ENCODE measurements at regions not wholly inside any gene's neighbourhood (a gene's known extent, or its start where the extent isn't known, plus 50 kb on each side); places are given as distances from the start of the nearest gene placed in this dataset.
"Not testable (repeated sequence)": the region's sequence is repeated elsewhere in the genome, so short reads cannot be mapped to it uniquely, and the experiment has no call there.

GRCh38 chr11:93054279-93054678 is 84.8 kb downstream of the MTNR1B start:
- no peaks in the 10 kb centered on the region for H3K36me3 ChIP-seq (ENCODE audit: control insufficient read depth, insufficient read depth, low read length)
- DNase-seq (ENCODE audit: low read depth): peak; percentile 70
- H3K27me3 ChIP-seq (ENCODE audit: control insufficient read depth, insufficient read depth, low read length): no peaks in the 10 kb centered on the region
- no peak for TF ChIP-seq CTCF (IDR thresholded peaks at IDR 0.05; ENCODE audit: insufficient read depth, low read length, severe bottlenecking)
- H3K4me3 ChIP-seq (ENCODE audit: low read depth, low read length): no peak overlapping the region
- no peak for FAIRE-seq

- DNase-seq (ENCODE audit: low read depth) (peak; percentile 99), FAIRE-seq (no peak)
- Histone ChIP-seq H3K4me3 (ENCODE audit: low read depth, low read length) (no peak overlapping the region), H3K36me3 (ENCODE audit: control insufficient read depth, insufficient read depth, low read length) (no peaks in the 10 kb centered on the region), H3K27me3 (ENCODE audit: control insufficient read depth, insufficient read depth, low read length) (no peaks in the 10 kb centered on the region)
- no peak for TF ChIP-seq CTCF (IDR thresholded peaks at IDR 0.05; ENCODE audit: insufficient read depth, low read length, severe bottlenecking)
Observed at GRCh38 chr11:93054881-93055280, 85.4 kb downstream of the MTNR1B start.

- Histone ChIP-seq H3K27me3 (ENCODE audit: control insufficient read depth, insufficient read depth, low read length) (no peaks in the 10 kb centered on the region), H3K36me3 (ENCODE audit: control insufficient read depth, insufficient read depth, low read length) (no peaks in the 10 kb centered on the region), H3K4me3 (ENCODE audit: low read depth, low read length) (no peak overlapping the region)
- TF ChIP-seq CTCF (IDR thresholded peaks at IDR 0.05; ENCODE audit: insufficient read depth, low read length, severe bottlenecking): no peak
- DNase-seq (ENCODE audit: low read depth): peak; percentile 35
- FAIRE-seq: no peak
Observed at GRCh38 chr11:93059117-93059957, 89.9 kb downstream of the MTNR1B start.

GRCh38 chr11:93063086-93063485 is 93.6 kb downstream of the MTNR1B start:
- TF ChIP-seq CTCF (IDR thresholded peaks at IDR 0.05; ENCODE audit: insufficient read depth, low read length, severe bottlenecking): no peak
- Histone ChIP-seq H3K36me3 (ENCODE audit: control insufficient read depth, insufficient read depth, low read length) (no peaks in the 10 kb centered on the region), H3K27me3 (ENCODE audit: control insufficient read depth, insufficient read depth, low read length) (no peaks in the 10 kb centered on the region), H3K4me3 (ENCODE audit: low read depth, low read length) (no peak overlapping the region)
- DNase-seq (ENCODE audit: low read depth) (no peak), FAIRE-seq (no peak)

GRCh38 chr11:93065074-93065674 is 95.7 kb downstream of the MTNR1B start:
- H3K27me3 ChIP-seq (ENCODE audit: control insufficient read depth, insufficient read depth, low read length); H3K4me3 ChIP-seq (ENCODE audit: low read depth, low read length); H3K36me3 ChIP-seq (ENCODE audit: control insufficient read depth, insufficient read depth, low read length): not testable (repeated sequence)
- peak; percentile 88 for FAIRE-seq
- DNase-seq (ENCODE audit: low read depth): peak; percentile 29
- peak; percentile 59 for TF ChIP-seq CTCF (IDR thresholded peaks at IDR 0.05; ENCODE audit: insufficient read depth, low read length, severe bottlenecking)

Measured in bronchial epithelial cell (primary cell).